Myocyte (in vitro differentiated cells): ENCODE measurements at regions not wholly inside any gene's neighbourhood (a gene's known extent, or its start where the extent isn't known, plus 50 kb on each side); places are given as distances from the start of the nearest gene placed in this dataset.

ENCODE experiments used
- DNase-seq: peaks from one replicate; pipeline ENCODE4 v3.0.0-alpha.2; 2012; ENCODE audit warnings: low read depth

GRCh38 chr13:70391678-70392077, 283.4 kb upstream of the KLHL1 start:
- no peak for DNase-seq

GRCh38 chr13:70390968-70391367, 282.7 kb upstream of the KLHL1 start:
- DNase-seq, result no peak

DNA sequence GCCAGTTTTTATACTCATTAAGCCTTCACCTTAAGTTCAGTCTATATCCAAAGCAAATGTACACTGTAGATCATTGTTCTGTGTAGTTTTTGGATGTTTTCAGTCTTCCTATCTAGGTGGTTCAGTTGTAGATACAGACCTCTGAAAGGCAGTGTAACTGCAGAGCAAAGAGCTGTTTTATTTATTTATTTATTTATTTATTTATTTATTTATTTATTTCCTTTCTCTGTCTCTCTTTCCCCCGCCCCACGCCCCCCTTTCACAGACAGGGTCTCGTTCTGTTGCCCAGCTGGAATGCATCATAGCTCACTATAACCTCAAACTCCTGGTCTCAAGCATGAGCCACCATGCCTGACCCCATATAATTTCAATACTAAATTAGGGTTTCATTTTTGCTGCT, 281.8 kb upstream of the KLHL1 start:
- DNase-seq, result no peak

- DNase-seq, result no peak
These were observed 280.7 kb upstream of the KLHL1 start for GRCh38 chr13:70388935-70389334.

GRCh38 chr13:70386919-70387318, 278.7 kb upstream of the KLHL1 start:
- no peak for DNase-seq

DNA sequence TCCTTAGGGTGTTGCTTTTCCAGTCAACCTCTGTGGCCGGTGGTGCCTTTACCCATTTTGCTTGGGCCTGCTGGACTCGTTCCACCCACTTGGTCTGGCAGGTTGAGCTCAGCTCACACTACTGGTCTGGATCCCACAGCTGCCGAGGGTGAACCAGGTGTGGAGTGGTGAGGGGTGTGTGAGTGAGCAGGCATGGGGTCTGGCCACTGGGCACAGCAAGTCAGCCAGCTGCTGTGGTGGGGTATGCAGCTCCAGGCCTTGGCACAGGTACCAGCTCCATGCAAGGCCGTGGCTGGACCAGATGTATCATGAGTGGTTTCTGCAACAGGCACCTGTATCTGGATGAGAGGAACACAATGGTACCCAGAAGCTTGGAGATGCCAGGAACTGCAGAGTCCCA, 277.6 kb upstream of the KLHL1 start:
- no peak for DNase-seq

GRCh38 chr13:70384156-70384555, 275.9 kb upstream of the KLHL1 start:
- no peak for DNase-seq

GRCh38 chr13:70380809-70381208, 272.6 kb upstream of the KLHL1 start:
- DNase-seq, result no peak

DNA sequence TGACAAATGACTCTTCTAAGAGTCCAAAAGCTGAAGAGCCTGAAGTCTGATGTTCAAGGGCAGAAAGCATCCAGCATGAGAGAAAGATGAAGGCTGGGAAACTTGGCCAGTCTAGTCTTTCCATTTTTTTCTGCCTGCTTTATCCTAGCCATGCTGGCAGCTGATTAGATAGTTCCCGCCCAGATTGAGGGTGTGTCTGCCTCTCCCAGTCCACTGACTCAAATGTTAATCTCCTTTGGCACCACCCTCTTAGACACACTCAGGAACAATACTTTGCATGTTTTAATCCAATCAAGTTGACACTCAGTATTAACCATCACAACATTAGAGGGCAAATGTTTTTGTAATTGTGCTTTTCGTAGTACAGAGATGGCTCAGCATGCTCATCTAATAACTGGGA, 267.5 kb upstream of the KLHL1 start:
- no peak for DNase-seq

- DNase-seq, result no peak
These were observed 262.7 kb upstream of the KLHL1 start for GRCh38 chr13:70370924-70371323.

GRCh38 chr13:70366720-70367119, 258.5 kb upstream of the KLHL1 start:
- DNase-seq, result no peak

GRCh38 chr13:70363991-70364390, 255.7 kb upstream of the KLHL1 start:
- DNase-seq, result no peak

GRCh38 chr13:70362820-70363570, 254.7 kb upstream of the KLHL1 start:
- no peak for DNase-seq

DNA sequence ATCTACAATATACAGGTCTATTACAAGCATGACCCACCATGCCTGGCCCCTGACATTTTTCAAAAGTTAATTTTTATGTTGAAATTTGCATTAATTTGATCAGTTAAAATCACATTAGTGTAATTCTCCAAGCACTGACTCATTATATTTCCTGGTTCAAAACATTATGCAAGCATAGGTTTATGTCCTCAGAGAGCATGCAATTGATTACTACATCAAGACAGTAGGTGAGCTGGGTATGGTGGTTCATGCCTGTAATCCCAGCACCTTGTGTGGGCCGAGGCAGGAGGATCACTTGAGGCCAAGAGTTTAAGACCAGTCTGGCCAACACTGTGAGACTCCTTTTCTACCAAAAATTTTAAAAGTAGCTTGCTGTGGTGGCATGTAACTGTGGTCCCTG, 248.8 kb upstream of the KLHL1 start:
- no peak for DNase-seq

- no peak for DNase-seq
These were observed 244.8 kb upstream of the KLHL1 start for GRCh38 chr13:70353096-70353495.

GRCh38 chr13:70347947-70348620, 239.8 kb upstream of the KLHL1 start:
- DNase-seq, result no peak

DNA sequence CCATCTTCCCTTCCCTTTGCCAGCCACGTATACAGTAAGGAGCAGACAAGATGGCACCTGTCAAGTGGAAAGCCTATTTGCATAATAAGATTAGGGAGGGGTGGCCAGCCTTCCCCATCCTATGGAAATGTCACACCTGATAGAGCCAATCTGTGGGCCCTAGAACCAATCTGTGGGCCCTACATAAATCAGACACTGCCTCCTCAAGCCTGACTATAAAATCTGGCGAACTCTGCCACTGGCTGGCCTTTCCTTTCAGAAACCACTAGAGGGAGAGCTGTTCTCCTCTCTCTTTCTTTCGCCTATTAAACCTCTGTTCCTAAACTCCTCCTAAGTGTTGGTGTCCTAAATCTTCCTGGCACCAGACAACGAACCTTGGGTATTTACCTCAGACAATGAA, 231.5 kb upstream of the KLHL1 start:
- DNase-seq, result no peak

DNA sequence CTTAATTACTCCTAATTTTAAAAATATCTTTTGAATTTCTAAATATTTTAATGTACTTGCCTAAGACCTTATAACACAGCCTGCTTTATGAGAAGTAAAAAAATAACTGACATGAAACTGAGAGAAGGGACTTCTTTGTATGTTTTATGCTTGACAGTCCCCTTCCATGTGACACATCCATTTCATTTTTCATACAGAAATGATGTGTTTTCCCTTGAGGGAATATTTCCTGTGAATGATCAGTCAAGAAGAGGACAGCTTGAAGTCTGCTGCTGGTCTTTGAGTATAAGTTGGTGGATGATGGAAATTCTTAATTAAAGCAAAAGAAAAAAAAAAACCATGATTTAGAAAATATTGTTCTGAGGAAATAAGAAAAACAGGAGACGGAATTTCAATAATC, 230.4 kb upstream of the KLHL1 start:
- no peak for DNase-seq

DNA sequence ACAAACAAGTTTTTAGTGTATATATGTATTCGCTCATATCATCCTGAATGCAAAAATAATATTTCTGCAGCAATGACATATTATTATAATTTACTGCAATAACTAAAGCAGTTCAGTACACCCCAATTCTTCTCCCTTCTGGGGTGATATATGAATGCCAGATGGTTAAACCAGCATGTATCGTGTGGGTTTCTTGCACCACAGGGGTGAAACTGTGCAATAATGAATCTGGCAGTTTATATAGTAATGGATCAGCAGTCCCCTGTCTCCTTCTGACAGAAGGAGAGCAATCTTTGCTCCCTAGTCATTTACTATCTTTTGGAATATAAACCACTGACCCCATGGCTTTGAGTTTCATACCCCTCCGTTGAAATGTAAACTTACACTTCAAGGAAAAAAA, 228.6 kb upstream of the KLHL1 start:
- no peak for DNase-seq

DNA sequence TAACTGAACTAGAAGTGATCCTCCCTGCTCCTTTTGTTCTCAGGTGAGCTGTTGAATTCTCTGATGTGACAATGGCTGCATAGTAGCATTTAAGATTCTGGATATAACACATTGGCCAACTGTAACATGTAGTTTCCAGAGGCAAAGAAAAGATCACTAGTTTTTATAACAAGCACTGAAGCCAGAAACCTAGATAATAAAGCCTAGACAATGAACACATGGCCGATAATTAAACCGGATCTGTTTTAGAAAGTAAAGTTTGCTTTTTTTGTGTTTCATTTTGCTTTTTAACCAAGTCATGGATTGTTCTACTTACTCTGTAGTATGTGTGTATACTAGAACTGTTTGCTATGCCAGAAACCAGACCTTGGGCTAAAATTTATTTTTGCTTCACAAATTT, 225.5 kb upstream of the KLHL1 start:
- no peak for DNase-seq

DNA sequence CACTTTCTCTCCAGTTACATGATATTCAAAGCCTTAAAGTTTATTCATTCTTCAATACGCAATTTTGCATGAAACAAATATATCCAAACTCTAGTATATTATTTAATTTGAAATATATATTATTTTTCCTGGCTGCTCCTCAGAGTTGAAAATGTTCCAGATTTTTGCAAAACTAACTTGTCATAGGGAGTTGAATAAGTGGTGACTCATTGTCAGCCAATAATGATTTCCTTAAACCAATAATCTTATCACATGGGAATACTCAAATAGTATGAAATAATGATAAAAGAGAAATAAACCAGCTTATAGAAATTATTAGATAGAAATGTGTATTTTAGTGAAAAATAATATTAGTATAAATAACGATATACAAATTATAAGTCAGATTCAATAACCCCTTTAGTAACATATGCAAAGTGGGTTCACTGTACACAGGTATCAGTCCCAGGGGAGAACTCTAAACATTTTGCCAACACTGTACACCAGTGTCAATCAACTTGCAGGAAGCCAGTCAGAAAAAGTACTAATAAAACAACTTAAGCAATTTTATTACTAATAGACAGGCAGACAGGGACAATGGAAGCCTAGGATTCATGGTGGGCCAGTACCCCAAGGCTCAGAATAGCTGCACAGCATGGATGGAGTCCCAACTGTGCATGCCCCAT, 222.6 kb upstream of the KLHL1 start:
- no peak for DNase-seq

DNA sequence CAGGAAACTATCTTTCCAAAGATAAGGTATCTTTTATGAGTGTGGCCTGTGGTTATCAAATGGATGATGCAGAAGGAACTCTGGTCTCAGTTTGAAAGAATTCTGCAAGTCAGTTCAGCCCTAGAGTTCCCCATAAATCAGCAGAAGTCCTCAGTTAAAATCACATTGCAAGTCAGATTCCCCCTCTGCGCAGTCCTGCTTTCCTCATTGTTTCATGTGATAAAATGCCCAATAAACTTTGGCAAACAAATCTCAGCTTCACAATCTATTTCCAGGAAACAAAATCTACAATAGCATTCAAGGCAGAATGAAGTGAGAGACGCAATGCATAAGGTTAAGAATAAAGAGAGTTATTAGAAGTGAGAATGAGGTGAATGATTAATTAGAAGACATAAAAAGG, 216.3 kb upstream of the KLHL1 start:
- no peak for DNase-seq

GRCh38 chr13:70311191-70311590, 202.9 kb upstream of the KLHL1 start:
- DNase-seq, result no peak
